Liver (tissue), 8 donors: ENCODE measurements at regions not wholly inside any gene's neighbourhood (a gene's known extent, or its start where the extent isn't known, plus 50 kb on each side); places are given as distances from the start of the nearest gene placed in this dataset.

Source experiments
- DNase-seq: peaks from one replicate; pipeline ENCODE4 v3.0.0-alpha.2; 2017; ENCODE audit warnings: low spot score
- H3K27ac ChIP-seq, 2 donors: one replicate each; pipeline ENCODE4 v1.7.0; 2013; ENCODE audit warnings: inconsistent platforms in 2 of 2, low read length in 2 of 2, control low read depth in 1 of 2, low read depth in 1 of 2, mild to moderate bottlenecking in 1 of 2
- H3K27me3 ChIP-seq, 4 donors: one replicate each; pipeline versions ENCODE4 v1.6.1 to v1.7.0; 2013; ENCODE audit warnings: low read length in 3 of 4, inconsistent platforms in 1 of 4, mild to moderate bottlenecking in 1 of 4, moderate library complexity in 1 of 4; ENCODE audit not compliant: control insufficient read depth in 4 of 4, insufficient read depth in 4 of 4
- H3K36me3 ChIP-seq, 4 donors: one replicate each; pipeline versions ENCODE4 v1.6.1 to v1.7.0; 2013; ENCODE audit warnings: low read length in 3 of 4, mild to moderate bottlenecking in 3 of 4, low read depth in 1 of 4, moderate library complexity in 1 of 4; ENCODE audit not compliant: control insufficient read depth in 4 of 4, insufficient read depth in 3 of 4
- H3K4me1 ChIP-seq, 4 donors: one replicate each; pipeline versions ENCODE4 v1.6.1 to v1.7.0; 2013; ENCODE audit warnings: low read length in 3 of 4, mild to moderate bottlenecking in 3 of 4, moderate library complexity in 1 of 4; ENCODE audit not compliant: control insufficient read depth in 4 of 4, insufficient read depth in 4 of 4
- H3K4me3 ChIP-seq, 3 donors: one replicate each; pipeline versions ENCODE4 v1.6.1 to v1.7.0; 2013; ENCODE audit warnings: low read length in 3 of 3, control low read depth in 1 of 3, low read depth in 1 of 3, mild to moderate bottlenecking in 1 of 3
- H3K9ac ChIP-seq, 2 donors: one replicate each; pipeline ENCODE4 v1.7.0; 2013; ENCODE audit warnings: low read length in 2 of 2, mild to moderate bottlenecking in 2 of 2, moderate library complexity in 2 of 2, control low read depth in 1 of 2, low read depth in 1 of 2
- H3K9me3 ChIP-seq, 4 donors: one replicate each; pipeline versions ENCODE4 v1.6.1 to v1.7.0; 2013; ENCODE audit warnings: low read length in 3 of 4; ENCODE audit not compliant: control insufficient read depth in 4 of 4
- ATF3 ChIP-seq: IDR thresholded peaks from 2 replicates; pipeline ENCODE4 v1.6.1; 2016; ENCODE audit warnings: antibody characterized with exemption
- CTCF ChIP-seq: fragments of 150-350 bp; IDR thresholded peaks from 2 replicates; pipeline ENCODE4 v1.5.1; 2017; ENCODE audit warnings: improper control_type of control experiment, low read depth, low read length; ENCODE audit not compliant: missing input control
- EGR1 ChIP-seq, 2 donors: IDR thresholded peaks; 2 replicates each; pipeline ENCODE4 v1.6.1; 2016 to 2018; ENCODE audit warnings: antibody characterized with exemption in 2 of 2, low read depth in 2 of 2
- FOXA1 ChIP-seq: IDR thresholded peaks from 2 replicates; pipeline ENCODE4 v1.6.1; 2016; ENCODE audit warnings: antibody characterized with exemption
- FOXA2 ChIP-seq: IDR thresholded peaks from 2 replicates; pipeline ENCODE4 v1.6.1; 2016; ENCODE audit warnings: antibody characterized with exemption
- GABPA ChIP-seq, 2 donors: IDR thresholded peaks in 1 of 2; conservative IDR thresholded peaks in 1 of 2; 2 replicates each; pipeline ENCODE4 v1.6.1; 2016; ENCODE audit warnings: antibody characterized with exemption in 2 of 2, mild to moderate bottlenecking in 1 of 2, moderate library complexity in 1 of 2
- HNF4A ChIP-seq, 2 donors: conservative IDR thresholded peaks; 2 replicates each; pipeline ENCODE4 v1.6.1; 2016; ENCODE audit warnings: antibody characterized with exemption in 2 of 2, mild to moderate bottlenecking in 2 of 2
- HNF4G ChIP-seq: IDR thresholded peaks from 2 replicates; pipeline ENCODE4 v1.6.1; 2016; ENCODE audit warnings: antibody characterized with exemption
- JUND ChIP-seq, 2 donors: IDR thresholded peaks; 2 replicates each; pipeline ENCODE4 v1.6.1; 2016; ENCODE audit warnings: antibody characterized with exemption in 2 of 2
- MAX ChIP-seq: IDR thresholded peaks from 2 replicates; pipeline ENCODE4 v1.6.1; 2016; ENCODE audit warnings: antibody characterized with exemption
- NR2F2 ChIP-seq: IDR thresholded peaks from 2 replicates; pipeline ENCODE4 v1.6.1; 2016; ENCODE audit warnings: antibody characterized with exemption
- RAD21 ChIP-seq, 2 donors: IDR thresholded peaks; 2 replicates each; pipeline ENCODE4 v1.6.1; 2016; ENCODE audit warnings: antibody characterized with exemption in 2 of 2, mild to moderate bottlenecking in 2 of 2
- REST ChIP-seq: IDR thresholded peaks from 2 replicates; pipeline ENCODE4 v1.6.1; 2016; ENCODE audit warnings: antibody characterized with exemption, mild to moderate bottlenecking
- RXRA ChIP-seq, 2 donors: IDR thresholded peaks; 2 replicates each; pipeline ENCODE4 v1.6.1; 2017 to 2018; ENCODE audit warnings: antibody characterized with exemption in 2 of 2, mild to moderate bottlenecking in 1 of 2
- SP1 ChIP-seq: IDR thresholded peaks from 2 replicates; pipeline ENCODE4 v1.6.1; 2018; ENCODE audit warnings: antibody characterized with exemption, mild to moderate bottlenecking
- TAF1 ChIP-seq: conservative IDR thresholded peaks from 2 replicates; pipeline ENCODE4 v1.6.1; 2016; ENCODE audit warnings: antibody characterized with exemption, mild to moderate bottlenecking
- YY1 ChIP-seq: IDR thresholded peaks from 2 replicates; pipeline ENCODE4 v1.6.1; 2016; ENCODE audit warnings: antibody characterized with exemption, mild to moderate bottlenecking
- ZBTB33 ChIP-seq: IDR thresholded peaks from 2 replicates; pipeline ENCODE4 v1.6.1; 2016; ENCODE audit warnings: antibody characterized with exemption
- WGBS: extraction: QIAGEN DNeasy Blood & Tissue Kit; methylation state at CpG from one replicate; pipeline ENCODE4 v1.1.7; 2013; 5-methylcytosine and 5-hydroxymethylcytosine counted together
- donor health status: healthy.
- donor health status: healthy.
- donor health status: healthy.
- donor health status: healthy.
- donor health status: healthy.

- Histone ChIP-seq H3K36me3 (no peaks in the 10 kb centered on the region), H3K4me3 (no peak overlapping the region), H3K9me3 (no peaks in the 10 kb centered on the region), H3K9ac (no peak overlapping the region), H3K4me1 (no peaks in the 10 kb centered on the region), H3K27ac (no peak overlapping the region), H3K27me3 (no peaks in the 10 kb centered on the region)
- TF ChIP-seq RXRA (IDR thresholded peaks at IDR 0.05): no peak
- TF ChIP-seq TAF1: no peak
- no peak for TF ChIP-seq HNF4G
- TF ChIP-seq YY1: no peak
- TF ChIP-seq SP1: no peak
- TF ChIP-seq MAX: no peak
- no peak for TF ChIP-seq FOXA2
- no peak for TF ChIP-seq JUND (IDR thresholded peaks at IDR 0.05)
- TF ChIP-seq RAD21 (IDR thresholded peaks at IDR 0.05): no peak
- no peak for TF ChIP-seq EGR1 (IDR thresholded peaks at IDR 0.05; ENCODE audit: low read depth in 2 of 2)
- no peak for TF ChIP-seq CTCF
- no peak for TF ChIP-seq REST
- TF ChIP-seq FOXA1: no peak
- TF ChIP-seq GABPA (IDR thresholded peaks at IDR 0.05 in 1 of 2, conservative IDR thresholded peaks at IDR 0.05 in 1 of 2): no peak
- TF ChIP-seq NR2F2: no peak
- TF ChIP-seq ATF3: no peak
- TF ChIP-seq ZBTB33: no peak
- no peak for TF ChIP-seq HNF4A (conservative IDR thresholded peaks at IDR 0.05)
- DNase-seq: no peak
- 85% methylated on average over 1 of the region's 1 CpG for WGBS
Observed at GRCh38 chr12:16766736-16767135, 160.8 kb upstream of the LMO3 start.

GRCh38 chr12:16763901-16764300, 157.9 kb upstream of the LMO3 start:
- Histone ChIP-seq H3K4me1 (no peaks in the 10 kb centered on the region), H3K9me3 (no peaks in the 10 kb centered on the region), H3K36me3 (no peaks in the 10 kb centered on the region), H3K27ac (no peak overlapping the region), H3K27me3 (no peaks in the 10 kb centered on the region), H3K9ac (no peak overlapping the region), H3K4me3 (no peak overlapping the region)
- no peak for DNase-seq
- TF ChIP-seq TAF1 (no peak), HNF4G (no peak), FOXA2 (no peak), GABPA (IDR thresholded peaks at IDR 0.05 in 1 of 2, conservative IDR thresholded peaks at IDR 0.05 in 1 of 2) (no peak), MAX (no peak), HNF4A (conservative IDR thresholded peaks at IDR 0.05) (no peak), JUND (IDR thresholded peaks at IDR 0.05) (no peak), CTCF (no peak), SP1 (no peak), RXRA (IDR thresholded peaks at IDR 0.05) (no peak), NR2F2 (no peak), ZBTB33 (no peak), EGR1 (IDR thresholded peaks at IDR 0.05; ENCODE audit: low read depth in 2 of 2) (no peak), ATF3 (no peak), RAD21 (IDR thresholded peaks at IDR 0.05) (no peak), YY1 (no peak), FOXA1 (no peak)
